RCC 7860 (cell line): ENCODE measurements at regions not wholly inside any gene's neighbourhood (a gene's known extent, or its start where the extent isn't known, plus 50 kb on each side); places are given as distances from the start of the nearest gene placed in this dataset.
"Not testable (repeated sequence)": the region's sequence is repeated elsewhere in the genome, so short reads cannot be mapped to it uniquely, and the experiment has no call there.

Source experiments
- DNase-seq: peaks from one replicate; pipeline ENCODE4 v3.0.0-alpha.2; 2015; ENCODE audit warnings: low spot score
- FAIRE-seq: peaks from 2 replicates; lab custom pipeline; 2012; peaks lifted over from hg19 to GRCh38; lab: Jason Lieb, UNC

GRCh38 chr9:115689331-115689730 is 464.3 kb upstream of the PAPPA start:
- FAIRE-seq, result no peak
- no peak for DNase-seq

GRCh38 chr9:115690786-115691496 is 462.6 kb upstream of the PAPPA start:
- FAIRE-seq (peak; percentile 99), DNase-seq (peak; percentile 96)

- DNase-seq, result peak; percentile 55
These were observed 461.9 kb upstream of the PAPPA start for GRCh38 chr9:115691693-115692092.

GRCh38 chr9:115692868-115693267 is 460.7 kb upstream of the PAPPA start:
- DNase-seq, result not testable (repeated sequence)

More at GRCh38 chr9:115691693-115692092, 461.9 kb upstream of the PAPPA start:
- FAIRE-seq, result no peak

GRCh38 chr9:115694014-115694413 is 459.6 kb upstream of the PAPPA start:
- FAIRE-seq (peak; percentile 48), DNase-seq (peak; percentile 47)

More at GRCh38 chr9:115692868-115693267, 460.7 kb upstream of the PAPPA start:
- not testable (repeated sequence) for FAIRE-seq

GRCh38 chr9:115694991-115695390 is 458.6 kb upstream of the PAPPA start:
- DNase-seq, result no peak
- FAIRE-seq, result no peak

- DNase-seq, result no peak
- FAIRE-seq, result no peak
These were observed 440.6 kb upstream of the PAPPA start for GRCh38 chr9:115712981-115713380.

GRCh38 chr9:115715666-115716065 is 437.9 kb upstream of the PAPPA start:
- DNase-seq (no peak), FAIRE-seq (no peak)

GRCh38 chr9:115717298-115717697 is 436.3 kb upstream of the PAPPA start:
- DNase-seq (no peak), FAIRE-seq (no peak)

GRCh38 chr9:115717711-115718173 is 435.8 kb upstream of the PAPPA start:
- DNase-seq, result peak; percentile 83
- peak; percentile 83 for FAIRE-seq

- DNase-seq (no peak), FAIRE-seq (no peak)
These were observed 423.2 kb upstream of the PAPPA start for GRCh38 chr9:115730396-115730795.

- no peak for DNase-seq
These were observed 422.7 kb upstream of the PAPPA start for GRCh38 chr9:115730845-115731244.

GRCh38 chr9:115733318-115734110 is 420.1 kb upstream of the PAPPA start:
- DNase-seq, result no peak
- FAIRE-seq, result no peak

More at GRCh38 chr9:115730845-115731244, 422.7 kb upstream of the PAPPA start:
- FAIRE-seq, result no peak

GRCh38 chr9:115739096-115739875 is 414.3 kb upstream of the PAPPA start:
- FAIRE-seq, result no peak
- DNase-seq, result no peak

GRCh38 chr9:115740986-115741385 is 412.6 kb upstream of the PAPPA start:
- DNase-seq, result no peak
- no peak for FAIRE-seq

GRCh38 chr9:115743709-115744605 is 409.6 kb upstream of the PAPPA start:
- FAIRE-seq (no peak), DNase-seq (no peak)

GRCh38 chr9:115746496-115746895 is 407.1 kb upstream of the PAPPA start:
- FAIRE-seq (no peak), DNase-seq (no peak)

GRCh38 chr9:115747731-115748130 is 405.9 kb upstream of the PAPPA start:
- DNase-seq (no peak), FAIRE-seq (no peak)

- FAIRE-seq, result no peak
- DNase-seq, result no peak
These were observed 396.9 kb upstream of the PAPPA start for GRCh38 chr9:115756736-115757135.

GRCh38 chr9:115757461-115757860 is 396.1 kb upstream of the PAPPA start:
- DNase-seq (no peak), FAIRE-seq (no peak)
